ENCODE measurements at regions not wholly inside any gene's neighbourhood (a gene's known extent, or its start where the extent isn't known, plus 50 kb on each side); places are given as distances from the start of the nearest gene placed in this dataset.

GRCh38 chr19:29890392-29890791 is 51.6 kb upstream of the URI1 start:
- H3K27me3 ChIP-seq, result no peaks in the 10 kb centered on the region
- DNase-seq (no peak), ATAC-seq (no peak)
- no peak overlapping the region for H3K27ac ChIP-seq
- no peaks in the 10 kb centered on the region for H3K4me1 ChIP-seq
- no peaks in the 10 kb centered on the region for H3K9me3 ChIP-seq
- no peak for TF ChIP-seq CTCF (IDR thresholded peaks at IDR 0.05)
- H3K4me3 ChIP-seq, result no peak overlapping the region
- intact Hi-C loops (cut with DNase I), result no loop called here
- no peaks in the 10 kb centered on the region for H3K36me3 ChIP-seq

Measured in left lung (tissue), 4 donors.